ENCODE measurements at regions not wholly inside any gene's neighbourhood (a gene's known extent, or its start where the extent isn't known, plus 50 kb on each side); places are given as distances from the start of the nearest gene placed in this dataset.

DNA sequence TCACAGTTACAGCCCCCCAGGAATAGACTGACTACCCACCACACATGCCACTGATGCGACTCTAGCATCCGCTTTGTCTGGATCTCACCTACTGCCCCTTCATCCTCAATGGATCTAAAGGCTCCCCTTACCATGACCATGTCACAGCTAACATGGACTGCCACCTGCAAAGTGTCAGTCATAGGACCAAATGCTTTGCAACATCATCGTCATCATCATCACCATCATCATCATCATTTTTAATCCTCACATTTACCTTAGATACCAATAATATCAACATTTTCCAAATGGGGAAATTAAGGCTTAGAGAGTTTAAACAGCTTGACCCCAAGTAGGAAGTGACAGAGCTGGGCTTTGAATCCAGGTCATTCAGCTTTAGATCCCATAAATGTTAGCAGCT lies 60.1 kb upstream of the NEDD4L start:
- Histone ChIP-seq H3K9me2 (replicated peaks; ENCODE audit: insufficient read depth, low read length) (no peaks in the 10 kb centered on the region), H2AFZ (ENCODE audit: low read depth, low read length, severe bottlenecking) (no peak overlapping the region), H3F3A (ENCODE audit: insufficient read depth) (no peaks in the 10 kb centered on the region), H3K79me2 (ENCODE audit: insufficient read depth, low read length) (no peaks in the 10 kb centered on the region), H3K36me3 (ENCODE audit: low read length) (no peaks in the 10 kb centered on the region), H3K4me2 (ENCODE audit: low read depth, low read length, poor library complexity, severe bottlenecking) (no peak overlapping the region), H3K27me3 (ENCODE audit: low read length) (no peaks in the 10 kb centered on the region), H3K9me3 (ENCODE audit: insufficient read depth, low read length) (no peaks in the 10 kb centered on the region), H4K20me1 (ENCODE audit: low read depth, low read length) (no peaks in the 10 kb centered on the region), H3K9ac (ENCODE audit: low read length) (no peak overlapping the region), H3K4me3 (ENCODE audit: insufficient read depth, low read length, poor library complexity, severe bottlenecking) (no peak overlapping the region), H3K27ac (ENCODE audit: low read depth, low read length) (no peak overlapping the region)
- no peak for TF ChIP-seq EZH2phosphoT487 (conservative IDR thresholded peaks at IDR 0.05; ENCODE audit: low read length)
- TF ChIP-seq, protein P1, sequence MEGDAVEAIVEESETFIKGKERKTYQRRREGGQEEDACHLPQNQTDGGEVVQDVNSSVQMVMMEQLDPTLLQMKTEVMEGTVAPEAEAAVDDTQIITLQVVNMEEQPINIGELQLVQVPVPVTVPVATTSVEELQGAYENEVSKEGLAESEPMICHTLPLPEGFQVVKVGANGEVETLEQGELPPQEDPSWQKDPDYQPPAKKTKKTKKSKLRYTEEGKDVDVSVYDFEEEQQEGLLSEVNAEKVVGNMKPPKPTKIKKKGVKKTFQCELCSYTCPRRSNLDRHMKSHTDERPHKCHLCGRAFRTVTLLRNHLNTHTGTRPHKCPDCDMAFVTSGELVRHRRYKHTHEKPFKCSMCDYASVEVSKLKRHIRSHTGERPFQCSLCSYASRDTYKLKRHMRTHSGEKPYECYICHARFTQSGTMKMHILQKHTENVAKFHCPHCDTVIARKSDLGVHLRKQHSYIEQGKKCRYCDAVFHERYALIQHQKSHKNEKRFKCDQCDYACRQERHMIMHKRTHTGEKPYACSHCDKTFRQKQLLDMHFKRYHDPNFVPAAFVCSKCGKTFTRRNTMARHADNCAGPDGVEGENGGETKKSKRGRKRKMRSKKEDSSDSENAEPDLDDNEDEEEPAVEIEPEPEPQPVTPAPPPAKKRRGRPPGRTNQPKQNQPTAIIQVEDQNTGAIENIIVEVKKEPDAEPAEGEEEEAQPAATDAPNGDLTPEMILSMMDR (IDR thresholded peaks at IDR 0.05; ENCODE audit: insufficient read depth, low read length, poor library complexity, severe bottlenecking): no peak

DNA sequence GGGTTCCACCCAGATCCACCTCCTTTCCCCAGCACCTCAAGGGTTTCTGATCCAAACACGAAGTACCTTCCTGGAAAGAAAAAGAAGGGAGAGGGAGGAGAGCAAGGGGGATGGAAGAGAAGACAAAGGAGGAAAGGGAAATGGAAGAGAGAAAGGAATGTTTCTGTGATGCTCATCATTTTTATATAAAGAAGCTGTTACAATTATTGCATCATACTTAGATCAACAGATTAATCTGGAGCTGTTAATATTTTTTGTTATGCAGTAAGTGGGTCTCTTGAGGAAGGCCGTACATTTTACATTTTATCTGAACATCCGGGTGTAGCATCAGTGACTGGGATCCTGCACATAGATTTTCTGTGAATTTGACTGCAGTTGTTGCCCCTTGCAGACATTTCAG lies 60.6 kb upstream of the NEDD4L start:
- no peaks in the 10 kb centered on the region for H3K79me2 ChIP-seq (ENCODE audit: insufficient read depth, low read length)
- H3K4me2 ChIP-seq (ENCODE audit: low read depth, low read length, poor library complexity, severe bottlenecking): no peak overlapping the region
- no peak overlapping the region for H3K27ac ChIP-seq (ENCODE audit: low read depth, low read length)
- no peak overlapping the region for H2AFZ ChIP-seq (ENCODE audit: low read depth, low read length, severe bottlenecking)
- no peak overlapping the region for H3K4me3 ChIP-seq (ENCODE audit: insufficient read depth, low read length, poor library complexity, severe bottlenecking)
- no peaks in the 10 kb centered on the region for H3K9me2 ChIP-seq (replicated peaks; ENCODE audit: insufficient read depth, low read length)
- TF ChIP-seq, protein P1 (IDR thresholded peaks at IDR 0.05; ENCODE audit: insufficient read depth, low read length, poor library complexity, severe bottlenecking): no peak
- no peak for TF ChIP-seq EZH2phosphoT487 (conservative IDR thresholded peaks at IDR 0.05; ENCODE audit: low read length)
- no peaks in the 10 kb centered on the region for H4K20me1 ChIP-seq (ENCODE audit: low read depth, low read length)
- no peaks in the 10 kb centered on the region for H3F3A ChIP-seq (ENCODE audit: insufficient read depth)
- no peaks in the 10 kb centered on the region for H3K36me3 ChIP-seq (ENCODE audit: low read length)
- no peak overlapping the region for H3K9ac ChIP-seq (ENCODE audit: low read length)
- no peaks in the 10 kb centered on the region for H3K9me3 ChIP-seq (ENCODE audit: insufficient read depth, low read length)
- H3K27me3 ChIP-seq (ENCODE audit: low read length): no peaks in the 10 kb centered on the region

DNA sequence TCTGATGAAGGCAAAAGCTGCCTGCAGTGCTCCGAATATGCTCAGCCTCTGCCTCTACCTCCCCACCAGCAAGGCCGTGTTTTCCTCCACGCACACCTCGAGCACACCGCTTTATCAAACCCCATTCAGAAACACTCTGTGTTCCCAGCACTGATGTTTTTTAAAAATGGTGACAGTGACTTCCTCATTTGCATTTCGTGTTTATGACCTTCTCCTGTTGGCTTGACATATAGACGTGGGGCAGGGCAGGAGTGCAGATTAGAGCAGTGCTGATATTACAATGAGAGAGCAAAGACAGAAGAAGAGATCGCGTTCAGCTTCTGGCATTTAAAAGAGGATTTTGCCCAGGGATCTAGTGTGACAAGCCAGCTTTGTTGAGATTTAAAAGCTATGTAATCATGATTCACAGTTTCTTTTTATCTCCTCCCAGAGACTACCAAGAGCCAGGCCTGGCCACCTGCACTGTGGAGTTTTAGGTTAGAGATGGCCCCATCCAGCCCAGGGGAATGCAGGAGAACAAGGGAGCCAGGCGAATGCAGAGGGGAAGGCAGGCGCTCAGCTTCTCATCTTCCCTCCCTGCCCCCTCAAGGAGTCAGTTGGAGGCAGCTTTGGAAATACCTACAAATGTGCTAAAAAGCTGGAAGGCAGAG lies 61.5 kb upstream of the NEDD4L start:
- H2AFZ ChIP-seq (ENCODE audit: low read depth, low read length, severe bottlenecking): no peak overlapping the region
- no peaks in the 10 kb centered on the region for H3K79me2 ChIP-seq (ENCODE audit: insufficient read depth, low read length)
- H3F3A ChIP-seq (ENCODE audit: insufficient read depth): no peaks in the 10 kb centered on the region
- H3K9me3 ChIP-seq (ENCODE audit: insufficient read depth, low read length): no peaks in the 10 kb centered on the region
- no peak overlapping the region for H3K9ac ChIP-seq (ENCODE audit: low read length)
- H3K36me3 ChIP-seq (ENCODE audit: low read length): no peaks in the 10 kb centered on the region
- no peaks in the 10 kb centered on the region for H4K20me1 ChIP-seq (ENCODE audit: low read depth, low read length)
- no peaks in the 10 kb centered on the region for H3K27me3 ChIP-seq (ENCODE audit: low read length)
- H3K9me2 ChIP-seq (replicated peaks; ENCODE audit: insufficient read depth, low read length): no peaks in the 10 kb centered on the region
- H3K27ac ChIP-seq (ENCODE audit: low read depth, low read length): no peak overlapping the region
- no peak overlapping the region for H3K4me3 ChIP-seq (ENCODE audit: insufficient read depth, low read length, poor library complexity, severe bottlenecking)
- no peak overlapping the region for H3K4me2 ChIP-seq (ENCODE audit: low read depth, low read length, poor library complexity, severe bottlenecking)
- TF ChIP-seq EZH2phosphoT487 (conservative IDR thresholded peaks at IDR 0.05; ENCODE audit: low read length): no peak
- TF ChIP-seq, protein P1 (IDR thresholded peaks at IDR 0.05; ENCODE audit: insufficient read depth, low read length, poor library complexity, severe bottlenecking): no peak
